SU-DHL-6 (cell line): ENCODE measurements at regions not wholly inside any gene's neighbourhood (a gene's known extent, or its start where the extent isn't known, plus 50 kb on each side); places are given as distances from the start of the nearest gene placed in this dataset.

Experiments
- CTCF ChIP-seq: fragments of 200-600 bp; sonication (generic); IDR thresholded peaks from one replicate; pipeline ENCODE4 v1.5.1; 2017; ENCODE audit warnings: antibody characterized with exemption, mild to moderate bottlenecking, low read length, moderate library complexity; ENCODE audit not compliant: insufficient read depth, poor library complexity, severe bottlenecking
- EZH2phosphoT487 ChIP-seq: fragments of 200-600 bp; sonication (generic), shearing (Covaris generic); conservative IDR thresholded peaks from 2 replicates; pipeline ENCODE4 v1.6.1; 2018; ENCODE audit warnings: mild to moderate bottlenecking, antibody characterized with exemption, low read length, moderate library complexity, mixed read lengths

- TF ChIP-seq CTCF, result no peak
- no peak for TF ChIP-seq EZH2phosphoT487
Observed at GRCh38 chr5:13307480-13307879, 637.0 kb downstream of the DNAH5 start.
